ENCODE measurements at regions not wholly inside any gene's neighbourhood (a gene's known extent, or its start where the extent isn't known, plus 50 kb on each side); places are given as distances from the start of the nearest gene placed in this dataset.

GRCh38 chr5:131019601-131020315 lies 145.3 kb downstream of the HINT1 start:
- peak; percentile 10 to 45; a peak in 2 of 4 replicates for TF ChIP-seq CTCF (conservative IDR thresholded peaks at IDR 0.05; ENCODE audit: low read depth in 2 of 2)
- no peak for TF ChIP-seq EZH2phosphoT487 (IDR thresholded peaks at IDR 0.05; ENCODE audit: unreplicated experiment)

All from GM23338 (cell line).